ENCODE measurements at regions not wholly inside any gene's neighbourhood (a gene's known extent, or its start where the extent isn't known, plus 50 kb on each side); places are given as distances from the start of the nearest gene placed in this dataset.
"Not testable (repeated sequence)": the region's sequence is repeated elsewhere in the genome, so short reads cannot be mapped to it uniquely, and the experiment has no call there.

DNA sequence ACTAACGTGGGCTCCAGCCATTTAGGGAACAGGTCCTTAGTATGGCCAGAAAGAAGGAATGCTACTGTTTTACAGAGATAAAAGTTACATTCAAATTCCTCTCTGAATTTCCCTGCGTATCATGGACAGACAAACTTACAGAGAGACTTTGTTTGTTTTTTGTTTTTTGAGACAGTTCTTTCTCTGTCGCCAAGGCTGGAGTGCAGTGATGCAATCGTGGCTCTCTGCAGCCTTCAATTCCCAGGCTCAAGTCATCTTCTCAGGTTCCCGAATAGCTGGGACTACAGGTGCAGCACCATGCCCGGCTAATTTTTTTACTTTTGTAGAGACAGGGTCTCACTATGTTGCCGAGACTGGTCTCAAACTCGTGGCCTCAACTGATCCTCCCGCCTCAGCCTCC, 64.5 kb upstream of the MPP7 start:
- FAIRE-seq = no peak
- no peak for DNase-seq (ENCODE audit: insufficient read length, low spot score)

GRCh38 chr10:28367929-28368484, 65.1 kb upstream of the MPP7 start:
- DNase-seq (ENCODE audit: insufficient read length, low spot score) (no peak), FAIRE-seq (no peak)
- no peak for TF ChIP-seq CTCF (IDR thresholded peaks at IDR 0.05; ENCODE audit: insufficient read depth, missing control alignments)

More for the DNA sequence above, 64.5 kb upstream of the MPP7 start:
- TF ChIP-seq CTCF (IDR thresholded peaks at IDR 0.05; ENCODE audit: insufficient read depth, missing control alignments) = no peak

GRCh38 chr10:28370107-28370835, 67.4 kb upstream of the MPP7 start:
- no peak for TF ChIP-seq CTCF (IDR thresholded peaks at IDR 0.05; ENCODE audit: insufficient read depth, missing control alignments)
- no peak for DNase-seq (ENCODE audit: insufficient read length, low spot score)
- no peak for FAIRE-seq

DNA sequence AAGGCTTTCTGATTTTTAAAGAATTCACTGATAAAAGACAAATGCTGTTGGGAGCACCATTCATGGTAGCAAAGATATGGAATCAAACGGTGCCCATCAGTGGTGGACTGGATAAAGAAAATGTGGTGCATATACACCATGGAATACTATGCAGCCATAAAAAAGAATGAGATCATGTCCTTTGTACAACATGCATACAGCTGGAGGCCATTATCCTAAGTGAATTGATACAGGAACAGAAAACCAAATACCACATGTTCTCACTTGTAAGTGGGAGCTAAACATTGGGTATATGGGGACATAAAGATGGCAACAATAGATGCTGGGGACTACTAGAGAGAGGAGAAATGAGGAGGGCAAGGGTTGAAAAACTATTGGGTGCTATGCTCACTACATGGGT, 68.8 kb upstream of the MPP7 start:
- DNase-seq (ENCODE audit: insufficient read length, low spot score) = not testable (repeated sequence)

GRCh38 chr10:28374036-28374435, 71.2 kb upstream of the MPP7 start:
- DNase-seq (ENCODE audit: insufficient read length, low spot score) (no peak), FAIRE-seq (no peak)
- no peak for TF ChIP-seq CTCF (IDR thresholded peaks at IDR 0.05; ENCODE audit: insufficient read depth, missing control alignments)

More for the DNA sequence above, 68.8 kb upstream of the MPP7 start:
- not testable (repeated sequence) for FAIRE-seq

GRCh38 chr10:28375399-28376354, 72.8 kb upstream of the MPP7 start:
- DNase-seq (ENCODE audit: insufficient read length, low spot score) = no peak
- TF ChIP-seq CTCF (IDR thresholded peaks at IDR 0.05; ENCODE audit: insufficient read depth, missing control alignments) = no peak
- no peak for FAIRE-seq

GRCh38 chr10:28378986-28379585, 76.2 kb upstream of the MPP7 start:
- DNase-seq (ENCODE audit: insufficient read length, low spot score) (no peak), FAIRE-seq (no peak)
- no peak for TF ChIP-seq CTCF (IDR thresholded peaks at IDR 0.05; ENCODE audit: insufficient read depth, missing control alignments)
